BJ (cell line): ENCODE measurements at regions not wholly inside any gene's neighbourhood (a gene's known extent, or its start where the extent isn't known, plus 50 kb on each side); places are given as distances from the start of the nearest gene placed in this dataset.
"Not testable (repeated sequence)": the region's sequence is repeated elsewhere in the genome, so short reads cannot be mapped to it uniquely, and the experiment has no call there.

Experiments
- CTCF ChIA-PET: fragments of 350-600 bp; formaldehyde crosslinking; extraction: SDS; loops from one replicate; lab custom pipeline; 2021; ENCODE audit warnings: antibody characterized with exemption, inconsistent platforms; lab: Yijun Ruan, JAX
- POLR2A ChIA-PET: fragments of 300-600 bp; sonication (Branson Sonifier 250); formaldehyde crosslinking; extraction: SDS; loops from one replicate; lab custom pipeline; 2021; ENCODE audit warnings: antibody characterized with exemption; lab: Charles Lee
- DNase-seq: peaks from one replicate; pipeline ENCODE4 v3.0.0-alpha.2; 2011; ENCODE audit warnings: low read depth
- H3K27me3 ChIP-seq: 2 replicates; pipeline ENCODE4 v1.6.0; 2011; ENCODE audit warnings: low read length; ENCODE audit not compliant: control insufficient read depth, insufficient read depth
- H3K36me3 ChIP-seq: 2 replicates; pipeline ENCODE4 v1.5.1; 2011; ENCODE audit warnings: low read length; ENCODE audit not compliant: control insufficient read depth, insufficient read depth
- H3K4me3 ChIP-seq: 2 replicates; pipeline ENCODE4 v1.5.1; 2011; ENCODE audit warnings: low read depth, mild to moderate bottlenecking, control low read depth, low read length
- TF ChIP-seq, protein P1 (sequence below): IDR thresholded peaks from 2 replicates; pipeline ENCODE4 v1.5.1; 2011; ENCODE audit warnings: low read depth, mild to moderate bottlenecking, control low read depth, inconsistent platforms, low read length, moderate library complexity; ENCODE audit not compliant: insufficient read depth

GRCh38 chr5:40112875-40113274, 566.8 kb upstream of the PTGER4 start:
- H3K27me3 ChIP-seq = no peaks in the 10 kb centered on the region
- CTCF ChIA-PET = no interaction called here
- TF ChIP-seq, protein P1, sequence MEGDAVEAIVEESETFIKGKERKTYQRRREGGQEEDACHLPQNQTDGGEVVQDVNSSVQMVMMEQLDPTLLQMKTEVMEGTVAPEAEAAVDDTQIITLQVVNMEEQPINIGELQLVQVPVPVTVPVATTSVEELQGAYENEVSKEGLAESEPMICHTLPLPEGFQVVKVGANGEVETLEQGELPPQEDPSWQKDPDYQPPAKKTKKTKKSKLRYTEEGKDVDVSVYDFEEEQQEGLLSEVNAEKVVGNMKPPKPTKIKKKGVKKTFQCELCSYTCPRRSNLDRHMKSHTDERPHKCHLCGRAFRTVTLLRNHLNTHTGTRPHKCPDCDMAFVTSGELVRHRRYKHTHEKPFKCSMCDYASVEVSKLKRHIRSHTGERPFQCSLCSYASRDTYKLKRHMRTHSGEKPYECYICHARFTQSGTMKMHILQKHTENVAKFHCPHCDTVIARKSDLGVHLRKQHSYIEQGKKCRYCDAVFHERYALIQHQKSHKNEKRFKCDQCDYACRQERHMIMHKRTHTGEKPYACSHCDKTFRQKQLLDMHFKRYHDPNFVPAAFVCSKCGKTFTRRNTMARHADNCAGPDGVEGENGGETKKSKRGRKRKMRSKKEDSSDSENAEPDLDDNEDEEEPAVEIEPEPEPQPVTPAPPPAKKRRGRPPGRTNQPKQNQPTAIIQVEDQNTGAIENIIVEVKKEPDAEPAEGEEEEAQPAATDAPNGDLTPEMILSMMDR = no peak
- H3K4me3 ChIP-seq = no peak overlapping the region
- POLR2A ChIA-PET = no interaction called here
- H3K36me3 ChIP-seq = no peaks in the 10 kb centered on the region
- DNase-seq = no peak

- POLR2A ChIA-PET = not testable (repeated sequence)
Measured at GRCh38 chr5:40111036-40111435, 568.7 kb upstream of the PTGER4 start.

DNA sequence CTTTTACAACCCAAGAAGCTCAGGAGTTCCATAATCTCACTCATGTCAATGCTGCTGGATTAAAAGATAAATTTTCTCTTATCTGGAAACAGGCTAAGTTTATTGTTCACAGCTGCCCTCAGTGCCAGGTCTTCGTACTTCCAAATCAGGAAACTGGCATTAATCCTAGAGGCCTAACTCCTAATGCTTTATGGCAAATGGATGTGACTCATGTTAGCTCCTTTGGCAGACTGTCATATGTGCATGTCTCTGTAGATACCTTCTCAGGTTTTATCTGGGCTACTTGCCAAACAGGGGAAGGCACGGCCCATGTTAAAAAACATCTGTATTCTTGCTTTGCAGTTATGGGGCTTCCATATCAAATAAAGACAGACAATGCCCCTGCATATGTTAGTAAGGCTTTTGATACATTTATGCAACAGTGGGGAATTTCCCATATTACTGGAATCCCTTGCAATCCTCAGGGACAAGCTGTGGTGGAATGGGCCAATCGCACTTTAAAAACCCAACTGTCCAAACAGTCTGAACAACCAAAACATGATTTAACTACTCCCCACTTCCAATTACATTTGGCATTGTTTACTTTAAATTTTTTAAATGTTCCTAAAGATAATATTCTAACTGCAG, 570.8 kb upstream of the PTGER4 start:
- H3K4me3 ChIP-seq, DNase-seq, POLR2A ChIA-PET, H3K36me3 ChIP-seq, H3K27me3 ChIP-seq, CTCF ChIA-PET: not testable (repeated sequence)

More at GRCh38 chr5:40111036-40111435, 568.7 kb upstream of the PTGER4 start:
- CTCF ChIA-PET, DNase-seq, H3K4me3 ChIP-seq, H3K36me3 ChIP-seq, H3K27me3 ChIP-seq: not testable (repeated sequence)

DNA sequence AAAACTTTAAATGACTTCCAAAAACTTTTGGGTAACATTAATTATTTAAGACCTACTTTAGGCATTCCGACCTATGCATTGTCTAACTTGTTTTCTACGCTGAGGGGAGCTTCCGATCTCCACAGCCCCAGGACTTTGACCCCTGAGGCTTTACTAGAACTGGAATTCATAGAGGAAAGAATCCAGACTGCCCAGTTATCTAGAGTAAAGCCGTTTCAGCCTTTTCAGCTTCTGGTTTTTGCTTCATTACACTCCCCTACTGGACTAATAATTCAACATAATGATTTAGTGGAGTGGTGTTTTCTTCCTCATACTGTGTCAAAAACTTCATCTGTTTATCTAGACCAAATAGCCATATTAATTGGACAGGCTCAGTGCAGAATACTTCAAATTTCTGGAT, 571.9 kb upstream of the PTGER4 start:
- H3K27me3 ChIP-seq, H3K36me3 ChIP-seq, POLR2A ChIA-PET, DNase-seq, CTCF ChIA-PET, H3K4me3 ChIP-seq: not testable (repeated sequence)

GRCh38 chr5:40106847-40107246, 572.9 kb upstream of the PTGER4 start:
- POLR2A ChIA-PET = no interaction called here
- TF ChIP-seq, protein P1 = no peak
- CTCF ChIA-PET = no interaction called here

GRCh38 chr5:40098313-40098712, 581.4 kb upstream of the PTGER4 start:
- ChIA-PET CTCF (no interaction called here), POLR2A (no interaction called here)
- TF ChIP-seq, protein P1 = no peak
- no peak for DNase-seq
- Histone ChIP-seq H3K36me3 (no peaks in the 10 kb centered on the region), H3K27me3 (no peaks in the 10 kb centered on the region), H3K4me3 (no peak overlapping the region)

More at GRCh38 chr5:40106847-40107246, 572.9 kb upstream of the PTGER4 start:
- no peak for DNase-seq
- Histone ChIP-seq H3K27me3 (no peaks in the 10 kb centered on the region), H3K4me3 (no peak overlapping the region), H3K36me3 (no peaks in the 10 kb centered on the region)

DNA sequence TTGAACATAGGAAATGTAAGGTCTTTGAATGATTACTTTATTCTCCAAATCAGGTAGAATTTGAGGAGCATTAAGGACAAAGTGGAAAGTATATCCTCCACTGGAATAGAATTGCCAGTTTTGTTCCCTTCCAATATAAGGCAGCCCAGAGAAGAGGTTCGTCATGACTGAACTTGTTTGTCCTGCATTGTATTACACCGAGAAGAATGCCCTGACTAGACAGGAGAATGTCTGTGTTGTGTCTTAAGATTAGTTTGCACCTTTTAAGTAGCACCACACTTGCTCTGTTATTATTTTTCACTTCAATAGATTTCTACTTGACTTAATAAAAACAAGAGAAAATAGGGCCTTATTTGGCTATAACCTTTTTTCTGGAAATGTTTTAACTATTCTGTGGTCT, 586.2 kb upstream of the PTGER4 start:
- no peaks in the 10 kb centered on the region for H3K36me3 ChIP-seq
- H3K27me3 ChIP-seq = no peaks in the 10 kb centered on the region
- TF ChIP-seq, protein P1 = no peak
- DNase-seq = no peak
- POLR2A ChIA-PET = no interaction called here
- H3K4me3 ChIP-seq = no peak overlapping the region
- CTCF ChIA-PET = no interaction called here
